ENCODE measurements at regions not wholly inside any gene's neighbourhood (a gene's known extent, or its start where the extent isn't known, plus 50 kb on each side); places are given as distances from the start of the nearest gene placed in this dataset.

GRCh38 chr2:120995152-120995551, 259.5 kb downstream of the GLI2 start:
- DNase-seq = no peak
- TF ChIP-seq POLR2A (IDR thresholded peaks at IDR 0.05; ENCODE audit: low read length) (no peak), GATA1 (IDR thresholded peaks at IDR 0.05; ENCODE audit: low read depth, low read length) (no peak)

- TF ChIP-seq POLR2A (IDR thresholded peaks at IDR 0.05; ENCODE audit: low read length) = no peak
- TF ChIP-seq GATA1 (IDR thresholded peaks at IDR 0.05; ENCODE audit: low read depth, low read length) = no peak
- DNase-seq = no peak
Observed at GRCh38 chr2:120995656-120996190, 260.1 kb downstream of the GLI2 start.

GRCh38 chr2:120999377-121000097, 263.9 kb downstream of the GLI2 start:
- TF ChIP-seq POLR2A (IDR thresholded peaks at IDR 0.05; ENCODE audit: low read length) = no peak
- DNase-seq = no peak

GRCh38 chr2:121000804-121001203, 265.1 kb downstream of the GLI2 start:
- no peak for DNase-seq
- TF ChIP-seq GATA1 (IDR thresholded peaks at IDR 0.05; ENCODE audit: low read depth, low read length) (no peak), POLR2A (IDR thresholded peaks at IDR 0.05; ENCODE audit: low read length) (no peak)

GRCh38 chr2:121001641-121002040, 266.0 kb downstream of the GLI2 start:
- TF ChIP-seq GATA1 (IDR thresholded peaks at IDR 0.05; ENCODE audit: low read depth, low read length) = no peak
- no peak for TF ChIP-seq POLR2A (IDR thresholded peaks at IDR 0.05; ENCODE audit: low read length)
- no peak for DNase-seq

GRCh38 chr2:121002597-121002996, 266.9 kb downstream of the GLI2 start:
- TF ChIP-seq POLR2A (IDR thresholded peaks at IDR 0.05; ENCODE audit: low read length) (no peak), GATA1 (IDR thresholded peaks at IDR 0.05; ENCODE audit: low read depth, low read length) (no peak)
- DNase-seq = no peak

- no peak for DNase-seq
- no peak for TF ChIP-seq POLR2A (IDR thresholded peaks at IDR 0.05; ENCODE audit: low read length)
- TF ChIP-seq GATA1 (IDR thresholded peaks at IDR 0.05; ENCODE audit: low read depth, low read length) = no peak
Observed at GRCh38 chr2:121003391-121003790, 267.7 kb downstream of the GLI2 start.

- DNase-seq = no peak
- no peak for TF ChIP-seq GATA1 (IDR thresholded peaks at IDR 0.05; ENCODE audit: low read depth, low read length)
- no peak for TF ChIP-seq POLR2A (IDR thresholded peaks at IDR 0.05; ENCODE audit: low read length)
Observed at GRCh38 chr2:121004359-121004758, 268.7 kb downstream of the GLI2 start.

- DNase-seq = no peak
- no peak for TF ChIP-seq POLR2A (IDR thresholded peaks at IDR 0.05; ENCODE audit: low read length)
- no peak for TF ChIP-seq GATA1 (IDR thresholded peaks at IDR 0.05; ENCODE audit: low read depth, low read length)
Observed at GRCh38 chr2:121004950-121005349, 269.3 kb downstream of the GLI2 start.

- TF ChIP-seq GATA1 (IDR thresholded peaks at IDR 0.05; ENCODE audit: low read depth, low read length) (no peak), POLR2A (IDR thresholded peaks at IDR 0.05; ENCODE audit: low read length) (no peak)
- no peak for DNase-seq
Observed at GRCh38 chr2:121005453-121005852, 269.8 kb downstream of the GLI2 start.

- DNase-seq = no peak
- TF ChIP-seq GATA1 (IDR thresholded peaks at IDR 0.05; ENCODE audit: low read depth, low read length) (no peak), POLR2A (IDR thresholded peaks at IDR 0.05; ENCODE audit: low read length) (no peak)
Observed at GRCh38 chr2:121006743-121007489, 271.2 kb downstream of the GLI2 start.

GRCh38 chr2:121007490-121007853, 271.8 kb downstream of the GLI2 start:
- TF ChIP-seq GATA1 (IDR thresholded peaks at IDR 0.05; ENCODE audit: low read depth, low read length) = no peak
- no peak for TF ChIP-seq POLR2A (IDR thresholded peaks at IDR 0.05; ENCODE audit: low read length)
- DNase-seq = no peak

GRCh38 chr2:121008975-121009374, 273.3 kb downstream of the GLI2 start:
- TF ChIP-seq POLR2A (IDR thresholded peaks at IDR 0.05; ENCODE audit: low read length) (no peak), GATA1 (IDR thresholded peaks at IDR 0.05; ENCODE audit: low read depth, low read length) (no peak)
- peak in 1 of 2 experiments; percentile 14 for DNase-seq

- TF ChIP-seq GATA1 (IDR thresholded peaks at IDR 0.05; ENCODE audit: low read depth, low read length) = no peak
- TF ChIP-seq POLR2A (IDR thresholded peaks at IDR 0.05; ENCODE audit: low read length) = no peak
- no peak for DNase-seq
Observed at GRCh38 chr2:121010998-121011397, 274.0 kb downstream of the TFCP2L1 start.

- DNase-seq = no peak
- TF ChIP-seq GATA1 (IDR thresholded peaks at IDR 0.05; ENCODE audit: low read depth, low read length) (no peak), POLR2A (IDR thresholded peaks at IDR 0.05; ENCODE audit: low read length) (no peak)
Observed at GRCh38 chr2:121014876-121015275, 270.1 kb downstream of the TFCP2L1 start.

Measured in erythroblast (primary cell).